GM12878 (cell line): ENCODE measurements at regions not wholly inside any gene's neighbourhood (a gene's known extent, or its start where the extent isn't known, plus 50 kb on each side); places are given as distances from the start of the nearest gene placed in this dataset.

Experiments
- CEBPB ChIP-seq, 2 experiments: fragments of 150-350 bp in 1 of 2; IDR thresholded peaks; 2 replicates each; pipeline ENCODE4 v1.6.1; 2012 to 2014; ENCODE audit warnings: low read depth in 2 of 2, low read length in 2 of 2, borderline replicate concordance in 1 of 2, inconsistent platforms in 1 of 2
- NFIC ChIP-seq: IDR thresholded peaks from 2 replicates; pipeline ENCODE4 v1.6.1; 2012; ENCODE audit warnings: low read depth, mild to moderate bottlenecking, inconsistent platforms, low read length, moderate library complexity
- POLR2A ChIP-seq: IDR thresholded peaks from 2 replicates; pipeline ENCODE4 v1.6.1; 2011; ENCODE audit warnings: low read depth, mild to moderate bottlenecking, low read length
- POLR2AphosphoS2 ChIP-seq: IDR thresholded peaks from 2 replicates; pipeline ENCODE4 v1.6.1; 2011; ENCODE audit warnings: low read depth, mild to moderate bottlenecking, low read length, improper control_type of control experiment, moderate library complexity
- SIX5 ChIP-seq: IDR thresholded peaks from 2 replicates; pipeline ENCODE4 v1.6.1; 2011; ENCODE audit warnings: mild to moderate bottlenecking, low read depth, low read length, moderate library complexity; ENCODE audit not compliant: severe bottlenecking
- TF ChIP-seq, protein P1 (sequence below), 3 experiments: IDR thresholded peaks in 2 of 3; conservative IDR thresholded peaks in 1 of 3; 2 replicates each; pipeline ENCODE4 v1.5.1; 2011; ENCODE audit warnings: low read depth in 3 of 3, low read length in 3 of 3, mild to moderate bottlenecking in 3 of 3, control low read depth in 2 of 3, moderate library complexity in 2 of 3, inconsistent platforms in 1 of 3, mixed read lengths in 1 of 3; ENCODE audit not compliant: control insufficient read depth in 2 of 3, insufficient read depth in 1 of 3; ENCODE audit errors: extremely low read depth in 1 of 3
- TF ChIP-seq, protein P2 (sequence below): IDR thresholded peaks from 2 replicates; pipeline ENCODE4 v1.6.1; 2012; ENCODE audit warnings: low read depth, low read length, improper control_type of control experiment
- TF ChIP-seq, protein P3 (sequence below): fragments of 450-650 bp; IDR thresholded peaks from 2 replicates; pipeline ENCODE4 v1.6.1; 2017; ENCODE audit warnings: low read depth, mild to moderate bottlenecking, moderate library complexity
- TF ChIP-seq, protein P4 (sequence below): IDR thresholded peaks from 2 replicates; pipeline ENCODE4 v1.6.1; 2011; ENCODE audit warnings: low read depth, mild to moderate bottlenecking, low read length, moderate library complexity, borderline replicate concordance; ENCODE audit errors: extremely low read depth

DNA sequence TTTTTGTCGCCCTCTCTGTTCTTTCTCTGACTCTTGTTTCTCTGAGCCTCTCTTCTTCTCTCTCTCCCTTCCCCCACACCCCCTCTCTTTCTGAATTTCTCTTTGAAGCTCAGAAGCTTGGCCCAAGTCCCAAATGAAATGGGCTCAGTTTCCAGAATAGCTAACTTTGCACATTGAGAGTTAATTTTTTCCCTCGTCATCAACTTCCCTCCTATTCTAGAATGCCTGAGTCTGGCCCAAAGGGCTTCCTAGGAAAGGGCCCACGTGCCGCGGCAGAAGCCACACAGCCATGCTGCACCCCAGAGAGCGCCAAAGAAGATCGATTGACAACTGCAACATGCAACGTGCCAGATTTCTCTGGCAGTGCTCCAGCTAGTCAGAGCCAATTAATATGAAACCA lies 588.8 kb upstream of the KLF4 start:
- TF ChIP-seq POLR2AphosphoS2 (no peak), POLR2A (no peak), NFIC (no peak), SIX5 (no peak), CEBPB (IDR thresholded peaks at IDR 0.05; ENCODE audit: borderline replicate concordance in 1 of 2, low read depth in 2 of 2, low read length in 2 of 2) (no peak)
- TF ChIP-seq, protein P1, sequence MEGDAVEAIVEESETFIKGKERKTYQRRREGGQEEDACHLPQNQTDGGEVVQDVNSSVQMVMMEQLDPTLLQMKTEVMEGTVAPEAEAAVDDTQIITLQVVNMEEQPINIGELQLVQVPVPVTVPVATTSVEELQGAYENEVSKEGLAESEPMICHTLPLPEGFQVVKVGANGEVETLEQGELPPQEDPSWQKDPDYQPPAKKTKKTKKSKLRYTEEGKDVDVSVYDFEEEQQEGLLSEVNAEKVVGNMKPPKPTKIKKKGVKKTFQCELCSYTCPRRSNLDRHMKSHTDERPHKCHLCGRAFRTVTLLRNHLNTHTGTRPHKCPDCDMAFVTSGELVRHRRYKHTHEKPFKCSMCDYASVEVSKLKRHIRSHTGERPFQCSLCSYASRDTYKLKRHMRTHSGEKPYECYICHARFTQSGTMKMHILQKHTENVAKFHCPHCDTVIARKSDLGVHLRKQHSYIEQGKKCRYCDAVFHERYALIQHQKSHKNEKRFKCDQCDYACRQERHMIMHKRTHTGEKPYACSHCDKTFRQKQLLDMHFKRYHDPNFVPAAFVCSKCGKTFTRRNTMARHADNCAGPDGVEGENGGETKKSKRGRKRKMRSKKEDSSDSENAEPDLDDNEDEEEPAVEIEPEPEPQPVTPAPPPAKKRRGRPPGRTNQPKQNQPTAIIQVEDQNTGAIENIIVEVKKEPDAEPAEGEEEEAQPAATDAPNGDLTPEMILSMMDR (IDR thresholded peaks at IDR 0.05 in 2 of 3, conservative IDR thresholded peaks at IDR 0.05 in 1 of 3; ENCODE audit: control insufficient read depth in 2 of 3, extremely low read depth in 1 of 3, insufficient read depth in 1 of 3, low read depth in 3 of 3, low read length in 3 of 3): no peak
- TF ChIP-seq, protein P2, sequence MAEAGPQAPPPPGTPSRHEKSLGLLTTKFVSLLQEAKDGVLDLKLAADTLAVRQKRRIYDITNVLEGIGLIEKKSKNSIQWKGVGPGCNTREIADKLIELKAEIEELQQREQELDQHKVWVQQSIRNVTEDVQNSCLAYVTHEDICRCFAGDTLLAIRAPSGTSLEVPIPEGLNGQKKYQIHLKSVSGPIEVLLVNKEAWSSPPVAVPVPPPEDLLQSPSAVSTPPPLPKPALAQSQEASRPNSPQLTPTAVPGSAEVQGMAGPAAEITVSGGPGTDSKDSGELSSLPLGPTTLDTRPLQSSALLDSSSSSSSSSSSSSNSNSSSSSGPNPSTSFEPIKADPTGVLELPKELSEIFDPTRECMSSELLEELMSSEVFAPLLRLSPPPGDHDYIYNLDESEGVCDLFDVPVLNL: no peak
- TF ChIP-seq, protein P3, sequence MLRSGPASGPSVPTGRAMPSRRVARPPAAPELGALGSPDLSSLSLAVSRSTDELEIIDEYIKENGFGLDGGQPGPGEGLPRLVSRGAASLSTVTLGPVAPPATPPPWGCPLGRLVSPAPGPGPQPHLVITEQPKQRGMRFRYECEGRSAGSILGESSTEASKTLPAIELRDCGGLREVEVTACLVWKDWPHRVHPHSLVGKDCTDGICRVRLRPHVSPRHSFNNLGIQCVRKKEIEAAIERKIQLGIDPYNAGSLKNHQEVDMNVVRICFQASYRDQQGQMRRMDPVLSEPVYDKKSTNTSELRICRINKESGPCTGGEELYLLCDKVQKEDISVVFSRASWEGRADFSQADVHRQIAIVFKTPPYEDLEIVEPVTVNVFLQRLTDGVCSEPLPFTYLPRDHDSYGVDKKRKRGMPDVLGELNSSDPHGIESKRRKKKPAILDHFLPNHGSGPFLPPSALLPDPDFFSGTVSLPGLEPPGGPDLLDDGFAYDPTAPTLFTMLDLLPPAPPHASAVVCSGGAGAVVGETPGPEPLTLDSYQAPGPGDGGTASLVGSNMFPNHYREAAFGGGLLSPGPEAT: no peak
- TF ChIP-seq, protein P4, sequence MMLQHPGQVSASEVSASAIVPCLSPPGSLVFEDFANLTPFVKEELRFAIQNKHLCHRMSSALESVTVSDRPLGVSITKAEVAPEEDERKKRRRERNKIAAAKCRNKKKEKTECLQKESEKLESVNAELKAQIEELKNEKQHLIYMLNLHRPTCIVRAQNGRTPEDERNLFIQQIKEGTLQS: no peak
